CD14-positive monocyte (primary cell): ENCODE measurements at regions not wholly inside any gene's neighbourhood (a gene's known extent, or its start where the extent isn't known, plus 50 kb on each side); places are given as distances from the start of the nearest gene placed in this dataset.

Source experiments
- DNase-seq, 3 donors: peaks; one replicate each; pipeline ENCODE4 v3.0.0-alpha.2; 2011 to 2022
- H2AFZ ChIP-seq: 2 replicates; pipeline ENCODE4 v1.6.0; 2012; ENCODE audit warnings: mild to moderate bottlenecking, low read depth, low read length, inconsistent platforms; ENCODE audit not compliant: insufficient read depth, poor library complexity, severe bottlenecking
- H3K27ac ChIP-seq, 2 donors: 1 replicate in 1 of 2; 2 replicates in 1 of 2; pipeline ENCODE4 v1.5.1; 2012 to 2013; ENCODE audit warnings: low read length in 2 of 2, control low read depth in 1 of 2, inconsistent platforms in 1 of 2, low read depth in 1 of 2, mild to moderate bottlenecking in 1 of 2
- H3K27me3 ChIP-seq, 2 donors: one replicate each; pipeline versions ENCODE4 v1.6.0 to v1.6.1; 2011 to 2013; ENCODE audit warnings: low read length in 2 of 2; ENCODE audit not compliant: control insufficient read depth in 2 of 2, insufficient read depth in 2 of 2
- H3K36me3 ChIP-seq, 2 donors: replicated peaks in 1 of 2; 1 replicate in 1 of 2; 2 replicates in 1 of 2; pipeline versions ENCODE4 v1.5.1 to v1.6.1; 2012 to 2013; ENCODE audit warnings: low read length in 2 of 2, control low read depth in 1 of 2, inconsistent platforms in 1 of 2, mild to moderate bottlenecking in 1 of 2; ENCODE audit not compliant: insufficient read depth in 2 of 2, control insufficient read depth in 1 of 2
- H3K4me1 ChIP-seq, 2 donors: 1 replicate in 1 of 2; 2 replicates in 1 of 2; pipeline versions ENCODE4 v1.5.1 to v1.6.1; 2012 to 2013; ENCODE audit warnings: low read length in 2 of 2, control low read depth in 1 of 2, inconsistent platforms in 1 of 2, mild to moderate bottlenecking in 1 of 2, moderate library complexity in 1 of 2; ENCODE audit not compliant: insufficient read depth in 2 of 2, control insufficient read depth in 1 of 2
- H3K4me2 ChIP-seq: replicated peaks from 2 replicates; pipeline ENCODE3; 2012; ENCODE audit warnings: low read length, moderate library complexity, mild to moderate bottlenecking; ENCODE audit not compliant: poor library complexity, severe bottlenecking; ENCODE audit errors: extremely low read depth
- H3K4me3 ChIP-seq, 3 experiments: fragments of 200-600 bp in 1 of 3; sonication (generic) in 1 of 3; replicated peaks in 1 of 3; 1 replicate in 2 of 3; 2 replicates in 1 of 3; pipeline ENCODE4 v1.5.1; 2011 to 2013; ENCODE audit warnings: low read length in 3 of 3, mild to moderate bottlenecking in 3 of 3, control low read depth in 2 of 3, low read depth in 2 of 3, inconsistent platforms in 1 of 3, moderate library complexity in 1 of 3
- H3K79me2 ChIP-seq: 2 replicates; pipeline ENCODE4 v1.6.0; 2012; ENCODE audit warnings: mild to moderate bottlenecking, control low read depth, inconsistent platforms, low read length, moderate library complexity; ENCODE audit not compliant: insufficient read depth
- H3K9ac ChIP-seq: 2 replicates; pipeline ENCODE4 v1.6.0; 2017; ENCODE audit warnings: low read length, mild to moderate bottlenecking; ENCODE audit not compliant: insufficient read depth, poor library complexity, severe bottlenecking
- H3K9me3 ChIP-seq, 2 donors: replicated peaks in 1 of 2; 1 replicate in 1 of 2; 2 replicates in 1 of 2; pipeline versions ENCODE4 v1.5.1 to v1.6.1; 2012 to 2013; ENCODE audit warnings: low read length in 2 of 2, control low read depth in 1 of 2; ENCODE audit not compliant: control insufficient read depth in 1 of 2, insufficient read depth in 1 of 2
- H4K20me1 ChIP-seq: 2 replicates; pipeline ENCODE4 v1.6.0; 2012; ENCODE audit warnings: mild to moderate bottlenecking, low read length, control low read depth, moderate library complexity; ENCODE audit not compliant: insufficient read depth
- H3K27ac Mint-ChIP-seq, 7 donors: one replicate each; pipeline ENCODE4 v1.8.0; 2020; ENCODE audit warnings: mild to moderate bottlenecking in 7 of 7, mixed read lengths in 7 of 7, moderate library complexity in 6 of 7, inconsistent platforms in 2 of 7
- H3K27me3 Mint-ChIP-seq, 3 donors: one replicate each; pipeline ENCODE4 v1.8.0; 2021 to 2022; ENCODE audit warnings: low read depth in 3 of 3, mild to moderate bottlenecking in 3 of 3, mixed read lengths in 3 of 3, moderate library complexity in 3 of 3, inconsistent platforms in 1 of 3
- H3K36me3 Mint-ChIP-seq, 2 donors: one replicate each; pipeline ENCODE4 v1.8.0; 2020; ENCODE audit warnings: mixed read lengths in 2 of 2, inconsistent platforms in 1 of 2, mild to moderate bottlenecking in 1 of 2
- H3K4me1 Mint-ChIP-seq: one replicate; pipeline ENCODE4 v1.8.0; 2020; ENCODE audit warnings: mild to moderate bottlenecking, mixed read lengths
- H3K4me3 Mint-ChIP-seq, 2 donors: one replicate each; pipeline ENCODE4 v1.8.0; 2020; ENCODE audit warnings: mild to moderate bottlenecking in 2 of 2, mixed read lengths in 2 of 2, moderate library complexity in 1 of 2
- H3K9me3 Mint-ChIP-seq, 7 donors: one replicate each; pipeline ENCODE4 v1.8.0; 2020 to 2022; ENCODE audit warnings: mixed read lengths in 7 of 7, mild to moderate bottlenecking in 6 of 7, moderate library complexity in 6 of 7, inconsistent platforms in 2 of 7
- CTCF ChIP-seq: fragments of 200-600 bp; IDR thresholded peaks from one replicate; pipeline ENCODE4 v1.8.0; 2022; ENCODE audit warnings: antibody characterized with exemption, mild to moderate bottlenecking
- WGBS: methylation state at CpG from one replicate; pipeline ENCODE4 v1.1.5; 2013; ENCODE audit warnings: missing lambda C conversion rate; ENCODE audit not compliant: insufficient coverage; 5-methylcytosine and 5-hydroxymethylcytosine counted together
- intact Hi-C, 2 donors: fragments of 100-400 bp; cut with micrococcal nuclease; formaldehyde crosslinking; loops; one replicate each; pipeline versions ENCODE4 v1.15.0 to v1.15.1; 2023

- Mint-ChIP-seq H3K4me3 (no peak overlapping the region), H3K27ac (no peak overlapping the region), H3K9me3 (peaks cover 0 to 2% (median 0%) of the 10 kb centered on the region in 7 donors), H3K36me3 (no peaks in the 10 kb centered on the region), H3K27me3 (no peaks in the 10 kb centered on the region), H3K4me1 (no peaks in the 10 kb centered on the region)
- H3K4me1 ChIP-seq, result no peaks in the 10 kb centered on the region
- no peaks in the 10 kb centered on the region for H3K36me3 ChIP-seq
- no peak for TF ChIP-seq CTCF
- H4K20me1 ChIP-seq, result no peaks in the 10 kb centered on the region
- no peaks in the 10 kb centered on the region for H3K79me2 ChIP-seq
- H3K27ac ChIP-seq, result no peak overlapping the region
- H3K4me2 ChIP-seq, result no peak overlapping the region
- no peak overlapping the region for H3K9ac ChIP-seq
- no peak overlapping the region for H3K4me3 ChIP-seq
- intact Hi-C loops, result no loop called here
- no peak for DNase-seq
- WGBS, result no CpG with 5 or more reads among the region's 1 CpG
- no peak overlapping the region for H2AFZ ChIP-seq
- no peaks in the 10 kb centered on the region for H3K27me3 ChIP-seq
- H3K9me3 ChIP-seq, result no peaks in the 10 kb centered on the region
Observed at GRCh38 chr18:41621177-41621576, 333.9 kb upstream of the PIK3C3 start.

GRCh38 chr18:41618147-41618546 is 336.9 kb upstream of the PIK3C3 start:
- no peak overlapping the region for H3K27ac Mint-ChIP-seq
- Histone ChIP-seq H3K4me2 (no peak overlapping the region), H3K9ac (no peak overlapping the region), H3K27ac (no peak overlapping the region), H3K4me1 (no peaks in the 10 kb centered on the region), H3K9me3 (no peaks in the 10 kb centered on the region), H3K27me3 (no peaks in the 10 kb centered on the region), H3K36me3 (no peaks in the 10 kb centered on the region), H4K20me1 (no peaks in the 10 kb centered on the region), H2AFZ (no peak overlapping the region), H3K4me3 (no peak overlapping the region), H3K79me2 (no peaks in the 10 kb centered on the region)
- DNase-seq, result no peak
- no CpG with 5 or more reads among the region's 1 CpG for WGBS
- no peaks in the 10 kb centered on the region for H3K4me1 Mint-ChIP-seq
- H3K9me3 Mint-ChIP-seq, result peaks cover 0 to 6% (median 0%) of the 10 kb centered on the region in 7 donors
- H3K4me3 Mint-ChIP-seq, result no peak overlapping the region
- H3K27me3 Mint-ChIP-seq, result no peaks in the 10 kb centered on the region
- H3K36me3 Mint-ChIP-seq, result no peaks in the 10 kb centered on the region
- no peak for TF ChIP-seq CTCF
- intact Hi-C loops, result no loop called here
